Osteoblast (primary cell): ENCODE measurements at regions not wholly inside any gene's neighbourhood (a gene's known extent, or its start where the extent isn't known, plus 50 kb on each side); places are given as distances from the start of the nearest gene placed in this dataset.

Experiments used
- DNase-seq: peaks from one replicate; pipeline ENCODE4 v3.0.0; 2011; ENCODE audit warnings: low spot score, mixed read lengths; ENCODE audit not compliant: insufficient read length; ENCODE audit errors: missing footprints
- H2AFZ ChIP-seq: 2 replicates; pipeline ENCODE4 v1.6.0; 2011; ENCODE audit warnings: mild to moderate bottlenecking, low read length
- H3K27ac ChIP-seq: 2 replicates; pipeline ENCODE4 v1.5.1; 2011; ENCODE audit warnings: mild to moderate bottlenecking, low read depth, low read length, moderate library complexity
- H3K27me3 ChIP-seq: 2 replicates; pipeline ENCODE4 v1.6.0; 2012; ENCODE audit warnings: mild to moderate bottlenecking, control low read depth, inconsistent platforms, low read length, moderate library complexity; ENCODE audit not compliant: insufficient read depth
- H3K36me3 ChIP-seq: 2 replicates; pipeline ENCODE4 v1.5.1; 2011; ENCODE audit warnings: mild to moderate bottlenecking, low read length, control low read depth, moderate library complexity; ENCODE audit not compliant: insufficient read depth
- H3K4me1 ChIP-seq: 2 replicates; pipeline ENCODE4 v1.5.1; 2011; ENCODE audit warnings: mild to moderate bottlenecking, low read length, control low read depth, moderate library complexity; ENCODE audit not compliant: insufficient read depth
- H3K4me2 ChIP-seq: 2 replicates; pipeline ENCODE4 v1.6.0; 2011; ENCODE audit warnings: mild to moderate bottlenecking, low read length; ENCODE audit not compliant: insufficient read depth
- H3K4me3 ChIP-seq: fragments of 200-600 bp; sonication (generic); 3 replicates; pipeline ENCODE4 v1.5.1; 2012; ENCODE audit warnings: mild to moderate bottlenecking, low read length, inconsistent platforms; ENCODE audit not compliant: insufficient read depth
- H3K79me2 ChIP-seq: 2 replicates; pipeline ENCODE4 v1.6.0; 2012; ENCODE audit warnings: mild to moderate bottlenecking, low read length, control low read depth, inconsistent platforms; ENCODE audit not compliant: insufficient read depth
- H3K9me3 ChIP-seq: 2 replicates; pipeline ENCODE4 v1.5.1; 2011; ENCODE audit warnings: low read depth, low read length, control low read depth
- H4K20me1 ChIP-seq: 2 replicates; pipeline ENCODE4 v1.6.0; 2012; ENCODE audit warnings: mild to moderate bottlenecking, low read length, control low read depth; ENCODE audit not compliant: insufficient read depth
- CTCF ChIP-seq: IDR thresholded peaks from 2 replicates; pipeline ENCODE4 v1.5.1; 2011; ENCODE audit warnings: mild to moderate bottlenecking, low read depth, low read length, moderate library complexity; ENCODE audit errors: extremely low read depth

DNA sequence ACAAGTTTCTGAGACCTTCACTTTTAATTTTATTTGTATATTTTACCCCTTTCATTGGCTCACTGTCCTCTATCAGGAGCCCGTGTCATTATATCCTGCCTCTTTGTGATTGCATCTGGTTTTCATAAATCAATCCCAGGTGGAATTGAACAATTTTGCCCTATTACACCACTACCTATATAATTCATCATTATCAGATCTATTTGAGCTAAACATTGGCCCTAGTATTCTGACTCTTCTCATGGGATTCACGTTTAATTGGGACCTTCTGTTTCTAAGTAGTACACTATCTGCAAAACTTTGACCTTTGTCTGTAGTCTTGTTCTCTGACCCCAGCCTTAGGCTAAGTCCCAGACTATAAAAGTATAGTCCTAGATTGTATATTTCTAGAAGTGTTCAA, 114.1 kb downstream of the FAT4 start:
- Histone ChIP-seq H3K4me3 (no peak overlapping the region), H4K20me1 (no peaks in the 10 kb centered on the region), H3K79me2 (no peaks in the 10 kb centered on the region), H3K4me1 (peaks cover 11% of the 10 kb centered on the region), H3K27me3 (no peaks in the 10 kb centered on the region), H3K4me2 (no peak overlapping the region), H3K36me3 (no peaks in the 10 kb centered on the region), H3K9me3 (no peaks in the 10 kb centered on the region), H3K27ac (no peak overlapping the region), H2AFZ (no peak overlapping the region)
- DNase-seq = no peak
- TF ChIP-seq CTCF = no peak

GRCh38 chr4:125430086-125430485, 115.3 kb downstream of the FAT4 start:
- no peak overlapping the region for H3K27ac ChIP-seq
- DNase-seq = no peak
- no peak overlapping the region for H3K4me3 ChIP-seq
- TF ChIP-seq CTCF = no peak
- H3K4me2 ChIP-seq = no peak overlapping the region
- H3K9me3 ChIP-seq = no peaks in the 10 kb centered on the region
- no peaks in the 10 kb centered on the region for H3K36me3 ChIP-seq
- H4K20me1 ChIP-seq = no peaks in the 10 kb centered on the region
- H3K79me2 ChIP-seq = no peaks in the 10 kb centered on the region
- H3K4me1 ChIP-seq = peaks cover 14% of the 10 kb centered on the region
- no peaks in the 10 kb centered on the region for H3K27me3 ChIP-seq
- H2AFZ ChIP-seq = no peak overlapping the region

DNA sequence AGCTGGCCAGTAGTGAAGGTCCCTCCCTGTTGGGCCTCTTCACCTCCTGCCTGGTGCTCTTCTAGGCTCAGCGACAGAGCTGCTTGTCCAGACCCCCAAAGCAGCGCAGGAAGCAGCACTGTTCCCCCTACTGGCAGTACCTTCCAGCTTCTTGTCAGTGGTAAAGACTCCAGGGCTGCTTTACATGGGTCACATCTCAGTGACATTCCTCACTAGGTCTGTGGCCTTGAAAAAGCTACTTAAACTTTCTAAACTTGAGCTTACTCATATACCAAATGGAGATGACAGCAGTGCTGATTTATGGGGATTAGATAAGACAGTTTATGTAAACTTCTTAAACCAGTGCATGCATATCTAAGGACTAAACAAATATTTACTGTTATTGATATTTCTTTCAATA, 117.3 kb downstream of the FAT4 start:
- Histone ChIP-seq H3K4me3 (no peak overlapping the region), H3K79me2 (no peaks in the 10 kb centered on the region), H2AFZ (no peak overlapping the region), H3K27ac (no peak overlapping the region), H4K20me1 (no peaks in the 10 kb centered on the region), H3K27me3 (no peaks in the 10 kb centered on the region), H3K4me2 (no peak overlapping the region), H3K36me3 (no peaks in the 10 kb centered on the region), H3K4me1 (peaks cover 14% of the 10 kb centered on the region), H3K9me3 (no peaks in the 10 kb centered on the region)
- no peak for DNase-seq
- TF ChIP-seq CTCF = no peak

- H3K4me3 ChIP-seq = no peak overlapping the region
- peaks cover 14% of the 10 kb centered on the region for H3K4me1 ChIP-seq
- no peaks in the 10 kb centered on the region for H3K27me3 ChIP-seq
- H3K9me3 ChIP-seq = no peaks in the 10 kb centered on the region
- no peak for TF ChIP-seq CTCF
- H2AFZ ChIP-seq = no peak overlapping the region
- peak overlapping the region; percentile 31 for H3K4me2 ChIP-seq
- H4K20me1 ChIP-seq = no peaks in the 10 kb centered on the region
- H3K27ac ChIP-seq = peak overlapping the region; percentile 69
- H3K79me2 ChIP-seq = no peaks in the 10 kb centered on the region
- DNase-seq = peak; percentile 68
- no peaks in the 10 kb centered on the region for H3K36me3 ChIP-seq
Measured at GRCh38 chr4:125433453-125433852, 118.7 kb downstream of the FAT4 start.
